Keratinocyte (primary cell): ENCODE measurements at regions not wholly inside any gene's neighbourhood (a gene's known extent, or its start where the extent isn't known, plus 50 kb on each side); places are given as distances from the start of the nearest gene placed in this dataset.

ENCODE experiments used
- DNase-seq: peaks from one replicate; pipeline ENCODE4 v3.0.0-alpha.2; 2011; ENCODE audit warnings: low read depth, missing footprints, low spot score
- FAIRE-seq: peaks from 2 replicates; lab custom pipeline; 2011; peaks lifted over from hg19 to GRCh38; lab: Jason Lieb, UNC
- H2AFZ ChIP-seq: 2 replicates; pipeline ENCODE4 v1.6.0; 2012; ENCODE audit warnings: low read length, control low read depth, inconsistent platforms; ENCODE audit not compliant: control insufficient read depth
- H3K27ac ChIP-seq: 2 replicates; pipeline ENCODE4 v1.5.1; 2011; ENCODE audit warnings: low read length; ENCODE audit not compliant: control insufficient read depth, insufficient read depth
- H3K27me3 ChIP-seq: 3 replicates; pipeline ENCODE4 v1.6.0; 2011; ENCODE audit warnings: low read length; ENCODE audit not compliant: control insufficient read depth, insufficient read depth; ENCODE audit errors: extremely low read depth
- H3K36me3 ChIP-seq, 2 experiments: 2 replicates in 1 of 2; 3 replicates in 1 of 2; pipeline ENCODE4 v1.5.1; 2011; ENCODE audit warnings: low read length in 2 of 2, mild to moderate bottlenecking in 1 of 2; ENCODE audit not compliant: control insufficient read depth in 2 of 2, insufficient read depth in 2 of 2; ENCODE audit errors: extremely low read depth in 1 of 2
- H3K4me1 ChIP-seq: 3 replicates; pipeline ENCODE4 v1.5.1; 2011; ENCODE audit warnings: low read length; ENCODE audit not compliant: control insufficient read depth, insufficient read depth; ENCODE audit errors: extremely low read depth
- H3K4me2 ChIP-seq: 3 replicates; pipeline ENCODE4 v1.6.0; 2011; ENCODE audit warnings: low read depth, low read length; ENCODE audit not compliant: control insufficient read depth, insufficient read depth; ENCODE audit errors: extremely low read depth
- H3K4me3 ChIP-seq, 3 experiments: fragments of 200-600 bp in 1 of 3; sonication (generic) in 1 of 3; 2 replicates in 2 of 3; 3 replicates in 1 of 3; pipeline ENCODE4 v1.5.1; 2011 to 2016; ENCODE audit warnings: low read length in 3 of 3, mild to moderate bottlenecking in 3 of 3, control low read depth in 2 of 3, inconsistent platforms in 1 of 3, low read depth in 1 of 3, mixed read lengths in 1 of 3, mixed run types in 1 of 3, moderate library complexity in 1 of 3; ENCODE audit not compliant: control insufficient read depth in 2 of 3, insufficient read depth in 2 of 3; ENCODE audit errors: extremely low read depth in 1 of 3
- H3K79me2 ChIP-seq: 2 replicates; pipeline ENCODE4 v1.6.0; 2012; ENCODE audit warnings: low read length; ENCODE audit not compliant: control insufficient read depth, insufficient read depth
- H3K9ac ChIP-seq: 3 replicates; pipeline ENCODE4 v1.6.0; 2011; ENCODE audit warnings: low read length; ENCODE audit not compliant: control insufficient read depth, insufficient read depth; ENCODE audit errors: extremely low read depth
- H3K9me1 ChIP-seq: 3 replicates; pipeline ENCODE4 v1.6.0; 2011; ENCODE audit warnings: low read length; ENCODE audit not compliant: control insufficient read depth, insufficient read depth; ENCODE audit errors: extremely low read depth
- H3K9me3 ChIP-seq: 2 replicates; pipeline ENCODE4 v1.5.1; 2012; ENCODE audit warnings: low read depth, low read length; ENCODE audit not compliant: control insufficient read depth
- H4K20me1 ChIP-seq: 3 replicates; pipeline ENCODE4 v1.6.0; 2011; ENCODE audit warnings: low read length; ENCODE audit not compliant: control insufficient read depth, insufficient read depth; ENCODE audit errors: extremely low read depth
- EZH2 ChIP-seq: IDR thresholded peaks from one replicate; pipeline ENCODE4 v1.6.1; 2012; ENCODE audit warnings: inconsistent platforms, mild to moderate bottlenecking, low read length, moderate library complexity
- dilution Hi-C: fragments of 300-500 bp; cut with MboI; formaldehyde crosslinking; loops from one replicate; pipeline ENCODE4 v1.7.0; 2020; ENCODE audit warnings: low sequenced_read_pairs; ENCODE audit not compliant: extremely low pct_ligation_motif_present
- TF ChIP-seq, protein P1 (sequence below), 3 experiments: IDR thresholded peaks in 1 of 3; conservative IDR thresholded peaks in 1 of 3; optimal IDR thresholded peaks in 1 of 3; 2 replicates in 2 of 3; 3 replicates in 1 of 3; pipeline versions ENCODE3 to v1.5.1; 2011; ENCODE audit warnings: low read length in 3 of 3, mild to moderate bottlenecking in 3 of 3, moderate library complexity in 2 of 3, control low read depth in 1 of 3, inconsistent platforms in 1 of 3; ENCODE audit not compliant: insufficient read depth in 2 of 3; ENCODE audit errors: extremely low read depth in 1 of 3

DNA sequence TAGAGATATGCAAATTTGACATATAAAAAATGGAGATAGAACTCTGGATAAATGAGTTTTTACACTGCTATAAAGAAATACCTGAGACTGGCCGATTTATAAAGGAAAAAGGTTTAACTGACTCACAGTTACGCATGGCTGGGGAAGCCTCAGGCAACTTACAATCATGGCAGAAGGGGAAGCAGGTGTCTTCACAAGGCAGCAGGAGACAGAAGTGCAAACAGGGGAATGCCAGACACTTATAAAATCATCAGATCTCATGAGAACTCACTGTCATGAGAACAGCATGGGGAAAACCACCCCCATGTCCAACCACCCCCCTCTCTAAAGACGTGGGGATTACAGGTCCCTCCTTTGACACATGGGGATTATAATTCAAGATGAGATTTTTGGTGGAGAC is 1540.2 kb upstream of the SLC39A10 start:
- Histone ChIP-seq H3K36me3 (no peaks in the 10 kb centered on the region), H2AFZ (no peak overlapping the region), H3K9ac (no peak overlapping the region), H3K4me1 (no peaks in the 10 kb centered on the region), H3K9me1 (no peaks in the 10 kb centered on the region), H4K20me1 (no peaks in the 10 kb centered on the region), H3K27ac (no peak overlapping the region), H3K4me2 (no peak overlapping the region), H3K27me3 (no peaks in the 10 kb centered on the region), H3K4me3 (no peak overlapping the region), H3K9me3 (no peaks in the 10 kb centered on the region), H3K79me2 (no peaks in the 10 kb centered on the region)
- no peak for TF ChIP-seq EZH2
- TF ChIP-seq, protein P1, sequence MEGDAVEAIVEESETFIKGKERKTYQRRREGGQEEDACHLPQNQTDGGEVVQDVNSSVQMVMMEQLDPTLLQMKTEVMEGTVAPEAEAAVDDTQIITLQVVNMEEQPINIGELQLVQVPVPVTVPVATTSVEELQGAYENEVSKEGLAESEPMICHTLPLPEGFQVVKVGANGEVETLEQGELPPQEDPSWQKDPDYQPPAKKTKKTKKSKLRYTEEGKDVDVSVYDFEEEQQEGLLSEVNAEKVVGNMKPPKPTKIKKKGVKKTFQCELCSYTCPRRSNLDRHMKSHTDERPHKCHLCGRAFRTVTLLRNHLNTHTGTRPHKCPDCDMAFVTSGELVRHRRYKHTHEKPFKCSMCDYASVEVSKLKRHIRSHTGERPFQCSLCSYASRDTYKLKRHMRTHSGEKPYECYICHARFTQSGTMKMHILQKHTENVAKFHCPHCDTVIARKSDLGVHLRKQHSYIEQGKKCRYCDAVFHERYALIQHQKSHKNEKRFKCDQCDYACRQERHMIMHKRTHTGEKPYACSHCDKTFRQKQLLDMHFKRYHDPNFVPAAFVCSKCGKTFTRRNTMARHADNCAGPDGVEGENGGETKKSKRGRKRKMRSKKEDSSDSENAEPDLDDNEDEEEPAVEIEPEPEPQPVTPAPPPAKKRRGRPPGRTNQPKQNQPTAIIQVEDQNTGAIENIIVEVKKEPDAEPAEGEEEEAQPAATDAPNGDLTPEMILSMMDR (optimal IDR thresholded peaks at IDR 0.05 in 1 of 3, IDR thresholded peaks at IDR 0.05 in 1 of 3, conservative IDR thresholded peaks at IDR 0.05 in 1 of 3; ENCODE audit: extremely low read depth in 1 of 3, insufficient read depth in 2 of 3, low read length in 3 of 3) = no peak
- FAIRE-seq (no peak), DNase-seq (no peak)
- dilution Hi-C loops = no loop called here

DNA sequence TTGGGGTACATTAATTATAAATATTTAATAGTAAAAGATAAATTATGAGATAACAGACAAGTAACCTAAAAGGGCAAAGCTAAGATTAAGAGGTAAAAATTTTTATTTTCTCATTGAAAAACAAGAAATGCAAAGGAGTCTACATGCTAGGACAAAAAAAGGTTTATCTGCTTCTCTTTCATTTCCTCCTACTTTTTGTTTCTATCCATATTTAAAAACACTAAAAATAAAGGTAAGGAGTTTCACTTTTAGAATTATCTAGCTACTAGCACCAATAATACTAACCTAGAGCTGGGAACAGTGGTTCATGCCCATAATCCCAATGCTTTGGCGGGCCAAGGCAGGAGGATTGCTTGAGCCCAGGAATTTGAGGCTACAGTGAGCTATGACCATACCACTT is 1551.7 kb upstream of the SLC39A10 start:
- no peaks in the 10 kb centered on the region for H4K20me1 ChIP-seq
- no peak overlapping the region for H3K27ac ChIP-seq
- H3K4me2 ChIP-seq = no peak overlapping the region
- no peaks in the 10 kb centered on the region for H3K27me3 ChIP-seq
- no peak overlapping the region for H2AFZ ChIP-seq
- dilution Hi-C loops = no loop called here
- H3K4me1 ChIP-seq = no peaks in the 10 kb centered on the region
- H3K79me2 ChIP-seq = no peaks in the 10 kb centered on the region
- FAIRE-seq = no peak
- no peak overlapping the region for H3K9ac ChIP-seq
- no peaks in the 10 kb centered on the region for H3K36me3 ChIP-seq
- H3K4me3 ChIP-seq = no peak overlapping the region
- no peaks in the 10 kb centered on the region for H3K9me3 ChIP-seq
- TF ChIP-seq EZH2 = no peak
- no peaks in the 10 kb centered on the region for H3K9me1 ChIP-seq
- no peak for DNase-seq

- Histone ChIP-seq H4K20me1 (no peaks in the 10 kb centered on the region), H3K79me2 (no peaks in the 10 kb centered on the region), H3K27me3 (no peaks in the 10 kb centered on the region), H2AFZ (no peak overlapping the region), H3K4me2 (no peak overlapping the region), H3K4me3 (no peak overlapping the region), H3K9ac (no peak overlapping the region), H3K36me3 (no peaks in the 10 kb centered on the region), H3K9me3 (no peaks in the 10 kb centered on the region), H3K27ac (no peak overlapping the region), H3K9me1 (no peaks in the 10 kb centered on the region), H3K4me1 (no peaks in the 10 kb centered on the region)
- FAIRE-seq (no peak), DNase-seq (no peak)
- TF ChIP-seq, protein P1 (optimal IDR thresholded peaks at IDR 0.05 in 1 of 3, IDR thresholded peaks at IDR 0.05 in 1 of 3, conservative IDR thresholded peaks at IDR 0.05 in 1 of 3; ENCODE audit: extremely low read depth in 1 of 3, insufficient read depth in 2 of 3, low read length in 3 of 3) = no peak
- no peak for TF ChIP-seq EZH2
- dilution Hi-C loops = no loop called here
Measured at GRCh38 chr2:194104687-194105086, 1552.3 kb upstream of the SLC39A10 start.
